Omental fat pad (tissue), 3 donors: ENCODE measurements at regions not wholly inside any gene's neighbourhood (a gene's known extent, or its start where the extent isn't known, plus 50 kb on each side); places are given as distances from the start of the nearest gene placed in this dataset.

Experiments
- ATAC-seq: fragments of 150-250 bp; one replicate; pipeline ENCODE4 v1.9.1; 2016; ENCODE audit warnings: mild to moderate bottlenecking, moderate library complexity; ENCODE audit not compliant: low FRiP score
- DNase-seq: peaks from one replicate; pipeline ENCODE4 v3.0.0-alpha.2; 2019; ENCODE audit warnings: low spot score
- TF ChIP-seq, protein P1 (sequence below), 3 donors: fragments of 450-650 bp; IDR thresholded peaks; one replicate each; pipeline ENCODE4 v1.5.1; 2016 to 2017; ENCODE audit warnings: antibody characterized with exemption in 3 of 3, mild to moderate bottlenecking in 3 of 3, moderate library complexity in 2 of 3

- ATAC-seq: no peak
- TF ChIP-seq, protein P1, sequence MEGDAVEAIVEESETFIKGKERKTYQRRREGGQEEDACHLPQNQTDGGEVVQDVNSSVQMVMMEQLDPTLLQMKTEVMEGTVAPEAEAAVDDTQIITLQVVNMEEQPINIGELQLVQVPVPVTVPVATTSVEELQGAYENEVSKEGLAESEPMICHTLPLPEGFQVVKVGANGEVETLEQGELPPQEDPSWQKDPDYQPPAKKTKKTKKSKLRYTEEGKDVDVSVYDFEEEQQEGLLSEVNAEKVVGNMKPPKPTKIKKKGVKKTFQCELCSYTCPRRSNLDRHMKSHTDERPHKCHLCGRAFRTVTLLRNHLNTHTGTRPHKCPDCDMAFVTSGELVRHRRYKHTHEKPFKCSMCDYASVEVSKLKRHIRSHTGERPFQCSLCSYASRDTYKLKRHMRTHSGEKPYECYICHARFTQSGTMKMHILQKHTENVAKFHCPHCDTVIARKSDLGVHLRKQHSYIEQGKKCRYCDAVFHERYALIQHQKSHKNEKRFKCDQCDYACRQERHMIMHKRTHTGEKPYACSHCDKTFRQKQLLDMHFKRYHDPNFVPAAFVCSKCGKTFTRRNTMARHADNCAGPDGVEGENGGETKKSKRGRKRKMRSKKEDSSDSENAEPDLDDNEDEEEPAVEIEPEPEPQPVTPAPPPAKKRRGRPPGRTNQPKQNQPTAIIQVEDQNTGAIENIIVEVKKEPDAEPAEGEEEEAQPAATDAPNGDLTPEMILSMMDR (IDR thresholded peaks at IDR 0.05): no peak
- no peak for DNase-seq
Observed at GRCh38 chr14:38710196-38710595, 392.8 kb downstream of the SEC23A start.

- DNase-seq (no peak), ATAC-seq (no peak)
- TF ChIP-seq, protein P1 (IDR thresholded peaks at IDR 0.05): no peak
Observed at GRCh38 chr14:38705220-38705619, 397.8 kb downstream of the SEC23A start.

GRCh38 chr14:38704220-38704619 is 398.8 kb downstream of the SEC23A start:
- ATAC-seq: no peak
- TF ChIP-seq, protein P1 (IDR thresholded peaks at IDR 0.05): no peak
- DNase-seq: no peak

DNA sequence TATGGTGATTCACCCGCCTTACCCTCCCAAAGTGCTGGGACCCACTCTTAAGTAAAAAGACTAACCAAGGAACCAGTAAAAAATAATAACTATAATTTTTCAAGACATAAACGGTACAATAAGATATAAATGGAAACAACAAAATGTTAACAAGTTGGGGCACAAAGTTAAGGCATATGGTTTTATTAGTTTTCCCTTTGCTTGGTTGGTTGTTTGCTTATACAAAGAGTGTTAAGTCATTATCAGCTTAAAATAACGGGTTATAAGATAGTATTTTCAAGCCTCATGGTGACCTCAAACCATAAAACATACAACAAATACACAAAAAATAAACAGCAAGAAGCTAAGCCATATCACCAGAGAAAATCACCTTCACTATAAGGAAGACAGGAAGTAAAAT is 406.1 kb downstream of the SEC23A start:
- no peak for ATAC-seq
- DNase-seq: no peak
- TF ChIP-seq, protein P1 (IDR thresholded peaks at IDR 0.05): no peak

GRCh38 chr14:38693423-38693822 is 409.6 kb downstream of the SEC23A start:
- TF ChIP-seq, protein P1 (IDR thresholded peaks at IDR 0.05): no peak
- no peak for DNase-seq
- ATAC-seq: no peak

DNA sequence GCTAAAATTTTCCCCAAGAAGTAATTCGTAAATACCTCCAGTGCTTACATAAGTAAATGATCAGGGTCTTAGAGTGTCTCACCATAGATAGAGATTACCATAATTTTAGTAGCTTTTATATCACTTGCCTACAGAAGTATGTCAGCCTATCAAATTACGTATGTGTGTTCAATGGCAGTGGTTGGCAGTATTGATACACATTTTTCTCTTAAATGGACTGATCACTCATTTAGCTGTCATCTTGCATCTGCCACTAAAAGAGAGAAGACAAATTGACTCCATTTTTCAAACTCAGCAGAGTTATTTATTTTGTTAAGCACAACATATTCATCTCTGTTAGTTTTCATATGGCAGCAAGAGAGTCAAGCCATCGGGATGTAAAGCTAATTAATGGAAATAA is 413.1 kb upstream of the CLEC14A start:
- ATAC-seq (no peak), DNase-seq (no peak)
- TF ChIP-seq, protein P1 (IDR thresholded peaks at IDR 0.05): no peak

GRCh38 chr14:38663382-38663781 is 407.5 kb upstream of the CLEC14A start:
- ATAC-seq (no peak), DNase-seq (no peak)
- TF ChIP-seq, protein P1 (IDR thresholded peaks at IDR 0.05): no peak
